ENCODE measurements at regions not wholly inside any gene's neighbourhood (a gene's known extent, or its start where the extent isn't known, plus 50 kb on each side); places are given as distances from the start of the nearest gene placed in this dataset.

DNA sequence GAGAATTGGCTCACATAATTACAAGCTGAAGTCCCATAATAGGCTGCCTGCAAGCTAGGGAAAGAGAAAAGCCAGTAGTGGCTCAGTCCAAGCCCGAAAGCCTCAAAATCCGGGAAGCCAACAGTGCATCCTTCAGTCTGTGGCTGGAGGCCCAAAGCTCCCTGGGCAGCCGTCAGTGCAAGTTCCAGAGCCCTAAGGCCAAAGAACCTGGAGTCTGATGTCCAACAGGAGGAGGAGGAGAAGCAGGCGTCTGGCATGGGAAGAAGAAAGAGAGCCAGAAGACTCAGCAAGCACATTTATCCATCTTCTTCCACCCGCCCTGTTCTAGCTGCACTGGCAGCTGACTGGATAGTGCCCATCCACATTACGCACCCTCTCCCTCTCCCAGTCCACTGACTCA is 213.4 kb downstream of the GAS1 start:
- Histone ChIP-seq H3K4me1 (no peaks in the 10 kb centered on the region), H3K4me3 (no peak overlapping the region), H3K27me3 (replicated peaks in 1 of 7) (no peaks in the 10 kb centered on the region), H3K27ac (no peak overlapping the region), H3K9me3 (no peaks in the 10 kb centered on the region), H3K36me3 (no peaks in the 10 kb centered on the region)
- no peak for DNase-seq
- intact Hi-C loops (cut with DNase I; ENCODE audit: low total_unique reads): no loop called here
- WGBS, 5 donors: 81 to 88% (median 86%) methylated on average over 6 of the region's 6 CpGs
- no peak for TF ChIP-seq POLR2AphosphoS5 (IDR thresholded peaks at IDR 0.05)
- TF ChIP-seq, protein P1, sequence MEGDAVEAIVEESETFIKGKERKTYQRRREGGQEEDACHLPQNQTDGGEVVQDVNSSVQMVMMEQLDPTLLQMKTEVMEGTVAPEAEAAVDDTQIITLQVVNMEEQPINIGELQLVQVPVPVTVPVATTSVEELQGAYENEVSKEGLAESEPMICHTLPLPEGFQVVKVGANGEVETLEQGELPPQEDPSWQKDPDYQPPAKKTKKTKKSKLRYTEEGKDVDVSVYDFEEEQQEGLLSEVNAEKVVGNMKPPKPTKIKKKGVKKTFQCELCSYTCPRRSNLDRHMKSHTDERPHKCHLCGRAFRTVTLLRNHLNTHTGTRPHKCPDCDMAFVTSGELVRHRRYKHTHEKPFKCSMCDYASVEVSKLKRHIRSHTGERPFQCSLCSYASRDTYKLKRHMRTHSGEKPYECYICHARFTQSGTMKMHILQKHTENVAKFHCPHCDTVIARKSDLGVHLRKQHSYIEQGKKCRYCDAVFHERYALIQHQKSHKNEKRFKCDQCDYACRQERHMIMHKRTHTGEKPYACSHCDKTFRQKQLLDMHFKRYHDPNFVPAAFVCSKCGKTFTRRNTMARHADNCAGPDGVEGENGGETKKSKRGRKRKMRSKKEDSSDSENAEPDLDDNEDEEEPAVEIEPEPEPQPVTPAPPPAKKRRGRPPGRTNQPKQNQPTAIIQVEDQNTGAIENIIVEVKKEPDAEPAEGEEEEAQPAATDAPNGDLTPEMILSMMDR (IDR thresholded peaks at IDR 0.05 in 8 of 11, conservative IDR thresholded peaks at IDR 0.05 in 3 of 11): no peak
- no peak for TF ChIP-seq POLR2A (IDR thresholded peaks at IDR 0.05)

- H3K4me1 ChIP-seq: no peaks in the 10 kb centered on the region
- intact Hi-C loops (cut with DNase I; ENCODE audit: low total_unique reads): no loop called here
- TF ChIP-seq POLR2A (IDR thresholded peaks at IDR 0.05) (no peak), POLR2AphosphoS5 (IDR thresholded peaks at IDR 0.05) (no peak)
- TF ChIP-seq, protein P1 (IDR thresholded peaks at IDR 0.05 in 8 of 11, conservative IDR thresholded peaks at IDR 0.05 in 3 of 11): no peak
- DNase-seq: no peak
- no peak overlapping the region for H3K27ac ChIP-seq
- WGBS, 5 donors: 70 to 85% (median 74%) methylated on average over 6 of the region's 6 CpGs
- no peak overlapping the region for H3K4me3 ChIP-seq
- H3K9me3 ChIP-seq: no peaks in the 10 kb centered on the region
- no peaks in the 10 kb centered on the region for H3K36me3 ChIP-seq
- no peaks in the 10 kb centered on the region for H3K27me3 ChIP-seq (replicated peaks in 1 of 7)
These were observed 214.7 kb downstream of the GAS1 start for GRCh38 chr9:86732514-86733171.

DNA sequence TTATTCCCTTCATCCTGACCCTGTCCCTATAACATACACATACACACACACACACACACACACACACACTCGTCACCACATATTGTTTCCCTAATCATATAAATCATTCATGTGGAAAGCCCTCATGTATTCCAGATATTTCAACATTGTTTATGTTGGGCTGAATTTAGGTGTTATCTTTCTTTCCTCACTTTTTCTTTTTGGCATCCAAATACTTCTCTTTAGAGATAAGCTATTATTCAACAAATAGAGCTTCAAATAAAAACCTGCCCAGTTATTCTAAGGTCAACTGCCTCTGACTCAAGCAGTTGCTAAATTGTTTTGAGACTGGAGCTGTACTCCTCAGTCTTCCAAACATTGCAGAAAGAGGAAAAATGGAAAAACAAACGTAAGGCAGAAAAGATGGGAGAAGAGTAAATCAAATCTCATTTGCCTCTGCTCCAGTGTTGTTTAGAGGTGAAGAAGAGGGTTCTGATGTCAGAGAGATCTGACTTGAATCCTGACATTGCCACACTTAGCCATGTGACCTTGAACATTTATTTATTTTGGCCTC is 215.7 kb downstream of the GAS1 start:
- no peak for DNase-seq
- TF ChIP-seq POLR2AphosphoS5 (IDR thresholded peaks at IDR 0.05) (no peak), POLR2A (IDR thresholded peaks at IDR 0.05) (no peak)
- TF ChIP-seq, protein P1 (IDR thresholded peaks at IDR 0.05 in 8 of 11, conservative IDR thresholded peaks at IDR 0.05 in 3 of 11): no peak
- intact Hi-C loops (cut with DNase I; ENCODE audit: low total_unique reads): no loop called here
- Histone ChIP-seq H3K27ac (no peak overlapping the region), H3K4me1 (no peaks in the 10 kb centered on the region), H3K4me3 (no peak overlapping the region), H3K36me3 (no peaks in the 10 kb centered on the region), H3K9me3 (no peaks in the 10 kb centered on the region), H3K27me3 (replicated peaks in 1 of 7) (no peaks in the 10 kb centered on the region)
- 54 to 72% (median 57%) methylated on average over 2 of the region's 2 CpGs for WGBS, 5 donors

GRCh38 chr9:86730163-86730928 is 217.0 kb downstream of the GAS1 start:
- Histone ChIP-seq H3K4me1 (no peaks in the 10 kb centered on the region), H3K27ac (no peak overlapping the region), H3K9me3 (no peaks in the 10 kb centered on the region), H3K27me3 (replicated peaks in 1 of 7) (no peaks in the 10 kb centered on the region), H3K4me3 (no peak overlapping the region), H3K36me3 (no peaks in the 10 kb centered on the region)
- intact Hi-C loops (cut with DNase I; ENCODE audit: low total_unique reads): no loop called here
- 77 to 95% (median 91%) methylated on average over 6 of the region's 6 CpGs for WGBS, 5 donors
- DNase-seq: no peak
- TF ChIP-seq, protein P1 (IDR thresholded peaks at IDR 0.05 in 8 of 11, conservative IDR thresholded peaks at IDR 0.05 in 3 of 11): no peak
- TF ChIP-seq POLR2A (IDR thresholded peaks at IDR 0.05): no peak
- TF ChIP-seq POLR2AphosphoS5 (IDR thresholded peaks at IDR 0.05): no peak

Data from spleen (tissue), 11 donors.